IMR-90 (cell line): ENCODE measurements at regions not wholly inside any gene's neighbourhood (a gene's known extent, or its start where the extent isn't known, plus 50 kb on each side); places are given as distances from the start of the nearest gene placed in this dataset.

ENCODE experiments used
- ATAC-seq: fragments of 200-7000 bp; cut with Tn5 transposase; 2 replicates; pipeline ENCODE4 v1.9.1; 2020; ENCODE audit warnings: low read depth, mild to moderate bottlenecking, moderate library complexity
- BruUV-seq: library from RNA; stranded (reverse); fragments of 400-500 nt; replicated peaks from 2 replicates; lab custom pipeline; 2021; lab: Mats Ljungman, UMichigan
- CTCF ChIA-PET: fragments of 300-600 bp; formaldehyde crosslinking; extraction: SDS; loops from one replicate; lab custom pipeline; 2021; ENCODE audit warnings: antibody characterized with exemption; lab: Yijun Ruan, JAX
- POLR2A ChIA-PET: fragments of 300-600 bp; sonication (Branson Sonifier 250); formaldehyde crosslinking; loops from one replicate; lab custom pipeline; 2022; ENCODE audit warnings: antibody characterized with exemption; ENCODE audit not compliant: unreplicated experiment; lab: Charles Lee
- DNase-seq: peaks from one replicate; pipeline ENCODE4 v3.0.0; 2013
- H2AFZ ChIP-seq: replicated peaks from 2 replicates; pipeline ENCODE3; 2013; ENCODE audit warnings: low read length, mild to moderate bottlenecking; ENCODE audit not compliant: poor library complexity
- H2AK5ac ChIP-seq: 2 replicates; pipeline ENCODE4 v1.6.1; 2013; ENCODE audit warnings: low read depth, low read length, inconsistent platforms
- H2AK9ac ChIP-seq: replicated peaks from 2 replicates; pipeline ENCODE3; 2013; ENCODE audit warnings: mild to moderate bottlenecking, low read depth, low read length, moderate library complexity; ENCODE audit not compliant: poor library complexity
- H2BK120ac ChIP-seq: 2 replicates; pipeline ENCODE4 v1.6.1; 2013; ENCODE audit warnings: low read depth, low read length, inconsistent platforms
- H2BK15ac ChIP-seq: 3 replicates; pipeline ENCODE4 v1.6.1; 2013; ENCODE audit warnings: low read depth, low read length, inconsistent platforms
- H2BK20ac ChIP-seq: 2 replicates; pipeline ENCODE4 v1.6.1; 2013; ENCODE audit warnings: low read depth, mild to moderate bottlenecking, inconsistent platforms, low read length, moderate library complexity
- H2BK5ac ChIP-seq: 2 replicates; pipeline ENCODE4 v1.6.1; 2013; ENCODE audit warnings: mild to moderate bottlenecking, low read depth, low read length, inconsistent platforms; ENCODE audit not compliant: poor library complexity, severe bottlenecking
- H3K14ac ChIP-seq: replicated peaks from 2 replicates; pipeline ENCODE4 v1.6.1; 2013; ENCODE audit warnings: low read depth, low read length, inconsistent platforms
- H3K18ac ChIP-seq: 2 replicates; pipeline ENCODE4 v1.6.1; 2013; ENCODE audit warnings: low read depth, low read length, control low read depth
- H3K23ac ChIP-seq: 2 replicates; pipeline ENCODE4 v1.6.1; 2013; ENCODE audit warnings: low read depth, low read length, inconsistent platforms
- H3K27ac ChIP-seq: 2 replicates; pipeline ENCODE4 v1.5.1; 2013; ENCODE audit warnings: mild to moderate bottlenecking, control low read depth, low read length; ENCODE audit not compliant: insufficient read depth
- H3K27me3 ChIP-seq: 2 replicates; pipeline ENCODE4 v1.6.1; 2013; ENCODE audit warnings: low read length; ENCODE audit not compliant: control insufficient read depth, insufficient read depth
- H3K36me3 ChIP-seq: 2 replicates; pipeline ENCODE4 v1.6.1; 2013; ENCODE audit warnings: low read length, mixed read lengths; ENCODE audit not compliant: control insufficient read depth, insufficient read depth
- H3K4ac ChIP-seq: 2 replicates; pipeline ENCODE4 v1.6.1; 2013; ENCODE audit warnings: low read depth, low read length, inconsistent platforms
- H3K4me1 ChIP-seq: 2 replicates; pipeline ENCODE4 v1.6.1; 2013; ENCODE audit warnings: low read length, mixed read lengths; ENCODE audit not compliant: control insufficient read depth, insufficient read depth
- H3K4me2 ChIP-seq: 2 replicates; pipeline ENCODE4 v1.6.1; 2013; ENCODE audit warnings: low read depth, mild to moderate bottlenecking, control low read depth, low read length, moderate library complexity
- H3K4me3 ChIP-seq: 2 replicates; pipeline ENCODE4 v1.5.1; 2013; ENCODE audit warnings: low read depth, mild to moderate bottlenecking, control low read depth, low read length, moderate library complexity; ENCODE audit not compliant: insufficient read depth
- H3K56ac ChIP-seq: 2 replicates; pipeline ENCODE4 v1.6.1; 2013; ENCODE audit warnings: low read length, inconsistent platforms; ENCODE audit not compliant: insufficient read depth; ENCODE audit errors: extremely low read depth
- H3K79me1 ChIP-seq, 2 experiments: 2 replicates each; pipeline ENCODE4 v1.6.1; 2013; ENCODE audit warnings: low read length in 2 of 2, inconsistent platforms in 1 of 2, low read depth in 1 of 2
- H3K9ac ChIP-seq: 2 replicates; pipeline ENCODE4 v1.6.1; 2013; ENCODE audit warnings: low read depth, low read length, control low read depth
- H3K9me1 ChIP-seq: 2 replicates; pipeline ENCODE4 v1.6.1; 2013; ENCODE audit warnings: low read length, inconsistent platforms; ENCODE audit not compliant: insufficient read depth
- H3K9me3 ChIP-seq: 2 replicates; pipeline ENCODE4 v1.6.1; 2013; ENCODE audit warnings: low read length; ENCODE audit not compliant: control insufficient read depth, insufficient read depth
- H4K20me1 ChIP-seq: 2 replicates; pipeline ENCODE4 v1.6.1; 2013; ENCODE audit warnings: low read length, inconsistent platforms; ENCODE audit not compliant: insufficient read depth
- H4K5ac ChIP-seq: 2 replicates; pipeline ENCODE4 v1.6.1; 2013; ENCODE audit warnings: mild to moderate bottlenecking, low read depth, low read length, control low read depth
- H4K8ac ChIP-seq, 2 experiments: 2 replicates each; pipeline ENCODE4 v1.6.1; 2013; ENCODE audit warnings: low read depth in 2 of 2, low read length in 2 of 2, control low read depth in 1 of 2, inconsistent platforms in 1 of 2
- H4K91ac ChIP-seq: 2 replicates; pipeline ENCODE4 v1.6.1; 2013; ENCODE audit warnings: low read depth, low read length, inconsistent platforms; ENCODE audit not compliant: insufficient read depth
- CEBPB ChIP-seq: IDR thresholded peaks from 2 replicates; pipeline ENCODE4 v1.6.1; 2012; ENCODE audit warnings: low read depth, low read length, improper control_type of control experiment
- MAZ ChIP-seq: IDR thresholded peaks from 2 replicates; pipeline ENCODE4 v1.6.1; 2012; ENCODE audit warnings: low read depth, mild to moderate bottlenecking, low read length, improper control_type of control experiment, moderate library complexity, borderline replicate concordance
- MXI1 ChIP-seq: IDR thresholded peaks from 2 replicates; pipeline ENCODE4 v1.6.1; 2012; ENCODE audit warnings: low read depth, mild to moderate bottlenecking, low read length, moderate library complexity, borderline replicate concordance
- RFX5 ChIP-seq: IDR thresholded peaks from 2 replicates; pipeline ENCODE4 v1.8.0; 2012; ENCODE audit warnings: low read depth, mild to moderate bottlenecking, low read length, moderate library complexity
- USF2 ChIP-seq: fragments of 150-350 bp; IDR thresholded peaks from 2 replicates; pipeline ENCODE4 v1.6.1; 2017; ENCODE audit warnings: mild to moderate bottlenecking, antibody characterized with exemption, low read length, low read depth
- WGBS, 2 experiments: methylation state at CpG; one replicate each; pipeline versions ENCODE4 v1.1.5 to v1.1.7; 2013; ENCODE audit warnings: missing lambda C conversion rate in 2 of 2; ENCODE audit not compliant: insufficient read length in 1 of 2; ENCODE audit errors: extremely low coverage in 2 of 2; 5-methylcytosine and 5-hydroxymethylcytosine counted together
- dilution Hi-C: fragments of 300-500 bp; cut with HindIII; formaldehyde crosslinking; loops from one replicate; pipeline ENCODE4 v1.14.3; 2018; ENCODE audit warnings: low sequenced_read_pairs; ENCODE audit not compliant: unreplicated experiment
- in situ Hi-C: fragments of 300-500 bp; cut with MboI; formaldehyde crosslinking; loops from 3 replicates; pipeline ENCODE4 v1.14.3; 2019; ENCODE audit warnings: low sequenced_read_pairs, inconsistent platforms, mixed read lengths
- intact Hi-C: fragments of 100-400 bp; cut with micrococcal nuclease; formaldehyde crosslinking; loops from 2 replicates; pipeline ENCODE4 v1.10.0; 2022
- TF ChIP-seq, protein P1 (sequence below): conservative IDR thresholded peaks from 2 replicates; pipeline ENCODE4 v1.5.1; 2012; ENCODE audit warnings: mild to moderate bottlenecking, low read depth, low read length, improper control_type of control experiment

DNA sequence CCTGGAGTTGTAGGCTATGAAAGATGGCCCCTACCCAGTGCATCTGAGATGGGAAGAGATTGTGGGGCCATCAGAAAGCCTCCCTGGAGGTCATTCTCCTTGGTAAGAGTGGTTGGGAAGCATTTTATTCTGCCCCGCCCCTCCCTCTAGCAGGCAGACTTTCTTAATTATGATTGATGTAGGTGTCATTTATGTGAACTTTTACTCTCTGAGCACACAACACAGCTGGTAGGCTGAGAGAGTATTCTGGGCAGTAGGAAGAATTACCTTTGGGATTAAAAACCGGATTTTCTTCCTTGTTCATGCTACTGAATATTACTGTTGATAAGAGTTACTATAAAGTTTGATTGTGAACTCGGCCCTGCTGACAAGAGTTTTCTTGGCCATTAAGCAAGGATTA lies 266.8 kb downstream of the TTC6 start:
- no peak overlapping the region for H2BK5ac ChIP-seq
- no CpG with 5 or more reads among the region's 3 CpGs for WGBS, 2 experiments
- H2AFZ ChIP-seq, result no peak overlapping the region
- no peaks in the 10 kb centered on the region for H3K36me3 ChIP-seq
- no peak overlapping the region for H2BK15ac ChIP-seq
- no peaks in the 10 kb centered on the region; the same call in 1 of the 2 replicates for H3K27me3 ChIP-seq
- dilution Hi-C loops, result no loop called here
- H3K18ac ChIP-seq, result no peak overlapping the region
- DNase-seq (no peak), ATAC-seq (no peak)
- H3K56ac ChIP-seq, result no peak overlapping the region
- intact Hi-C loops, result no loop called here
- H3K4me2 ChIP-seq, result no peak overlapping the region
- no peak overlapping the region for H4K8ac ChIP-seq
- ChIA-PET CTCF (no interaction called here), POLR2A (no interaction called here)
- BruUV-seq, result no TSS peak
- no peak overlapping the region for H4K5ac ChIP-seq
- no peak overlapping the region for H3K4ac ChIP-seq
- no peaks in the 10 kb centered on the region for H3K9me3 ChIP-seq
- H3K14ac ChIP-seq, result no peak overlapping the region
- no peak overlapping the region for H3K9ac ChIP-seq
- H4K20me1 ChIP-seq, result no peaks in the 10 kb centered on the region
- TF ChIP-seq USF2, result no peak
- no peak for TF ChIP-seq CEBPB
- no peak for TF ChIP-seq MAZ
- TF ChIP-seq, protein P1, sequence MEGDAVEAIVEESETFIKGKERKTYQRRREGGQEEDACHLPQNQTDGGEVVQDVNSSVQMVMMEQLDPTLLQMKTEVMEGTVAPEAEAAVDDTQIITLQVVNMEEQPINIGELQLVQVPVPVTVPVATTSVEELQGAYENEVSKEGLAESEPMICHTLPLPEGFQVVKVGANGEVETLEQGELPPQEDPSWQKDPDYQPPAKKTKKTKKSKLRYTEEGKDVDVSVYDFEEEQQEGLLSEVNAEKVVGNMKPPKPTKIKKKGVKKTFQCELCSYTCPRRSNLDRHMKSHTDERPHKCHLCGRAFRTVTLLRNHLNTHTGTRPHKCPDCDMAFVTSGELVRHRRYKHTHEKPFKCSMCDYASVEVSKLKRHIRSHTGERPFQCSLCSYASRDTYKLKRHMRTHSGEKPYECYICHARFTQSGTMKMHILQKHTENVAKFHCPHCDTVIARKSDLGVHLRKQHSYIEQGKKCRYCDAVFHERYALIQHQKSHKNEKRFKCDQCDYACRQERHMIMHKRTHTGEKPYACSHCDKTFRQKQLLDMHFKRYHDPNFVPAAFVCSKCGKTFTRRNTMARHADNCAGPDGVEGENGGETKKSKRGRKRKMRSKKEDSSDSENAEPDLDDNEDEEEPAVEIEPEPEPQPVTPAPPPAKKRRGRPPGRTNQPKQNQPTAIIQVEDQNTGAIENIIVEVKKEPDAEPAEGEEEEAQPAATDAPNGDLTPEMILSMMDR, result no peak
- TF ChIP-seq RFX5, result no peak
- TF ChIP-seq MXI1, result no peak
- H2AK5ac ChIP-seq, result no peak overlapping the region
- H4K91ac ChIP-seq, result no peak overlapping the region
- H3K4me3 ChIP-seq, result no peak overlapping the region
- in situ Hi-C loops, result no loop called here
- no peak overlapping the region for H2BK120ac ChIP-seq
- no peaks in the 10 kb centered on the region for H3K9me1 ChIP-seq
- H3K4me1 ChIP-seq, result no peaks in the 10 kb centered on the region
- H3K23ac ChIP-seq, result no peak overlapping the region
- H2AK9ac ChIP-seq, result no peak overlapping the region
- no peak overlapping the region for H3K27ac ChIP-seq
- H3K79me1 ChIP-seq, result no peaks in the 10 kb centered on the region
- no peak overlapping the region for H2BK20ac ChIP-seq
